ENCODE measurements at regions not wholly inside any gene's neighbourhood (a gene's known extent, or its start where the extent isn't known, plus 50 kb on each side); places are given as distances from the start of the nearest gene placed in this dataset.

GRCh38 chr2:139357972-139358371, 577.8 kb upstream of the NXPH2 start:
- Mint-ChIP-seq H3K27me3 (no peaks in the 10 kb centered on the region), H3K4me1 (no peaks in the 10 kb centered on the region), H3K27ac (no peak overlapping the region), H3K4me3 (no peak overlapping the region), H3K9me3 (peaks cover 4% of the 10 kb centered on the region), H3K36me3 (ENCODE audit: low read depth) (no peaks in the 10 kb centered on the region)
- POLR2A ChIA-PET: no interaction called here
- CTCF ChIA-PET: no interaction called here
- DNase-seq: no peak

- H3K36me3 Mint-ChIP-seq (ENCODE audit: low read depth): no peaks in the 10 kb centered on the region
Measured at GRCh38 chr2:139354518-139354917, 574.3 kb upstream of the NXPH2 start.

GRCh38 chr2:139353874-139354273, 573.7 kb upstream of the NXPH2 start:
- CTCF ChIA-PET: no interaction called here
- H3K9me3 Mint-ChIP-seq: peaks cover 7% of the 10 kb centered on the region
- H3K27me3 Mint-ChIP-seq: no peaks in the 10 kb centered on the region
- H3K4me3 Mint-ChIP-seq: no peak overlapping the region
- no peak overlapping the region for H3K27ac Mint-ChIP-seq
- DNase-seq: no peak
- no peaks in the 10 kb centered on the region for H3K4me1 Mint-ChIP-seq
- H3K36me3 Mint-ChIP-seq (ENCODE audit: low read depth): no peaks in the 10 kb centered on the region
- POLR2A ChIA-PET: no interaction called here

More at GRCh38 chr2:139354518-139354917, 574.3 kb upstream of the NXPH2 start:
- Mint-ChIP-seq H3K4me1 (no peaks in the 10 kb centered on the region), H3K27ac (no peak overlapping the region), H3K9me3 (peaks cover 7% of the 10 kb centered on the region), H3K4me3 (no peak overlapping the region), H3K27me3 (no peaks in the 10 kb centered on the region)
- DNase-seq: no peak
- ChIA-PET CTCF (no interaction called here), POLR2A (no interaction called here)

GRCh38 chr2:139317259-139317658, 537.1 kb upstream of the NXPH2 start:
- CTCF ChIA-PET: no interaction called here
- no peaks in the 10 kb centered on the region for H3K4me1 Mint-ChIP-seq
- no peak for DNase-seq
- H3K36me3 Mint-ChIP-seq (ENCODE audit: low read depth): no peaks in the 10 kb centered on the region
- POLR2A ChIA-PET: no interaction called here
- peaks cover 4% of the 10 kb centered on the region for H3K9me3 Mint-ChIP-seq
- no peak overlapping the region for H3K27ac Mint-ChIP-seq
- no peaks in the 10 kb centered on the region for H3K27me3 Mint-ChIP-seq
- H3K4me3 Mint-ChIP-seq: no peak overlapping the region

- ChIA-PET CTCF (no interaction called here), POLR2A (no interaction called here)
- no peak overlapping the region for H3K27ac Mint-ChIP-seq
- H3K36me3 Mint-ChIP-seq (ENCODE audit: low read depth): no peaks in the 10 kb centered on the region
- H3K4me1 Mint-ChIP-seq: no peaks in the 10 kb centered on the region
- H3K27me3 Mint-ChIP-seq: no peaks in the 10 kb centered on the region
- no peak overlapping the region for H3K4me3 Mint-ChIP-seq
- H3K9me3 Mint-ChIP-seq: peaks cover 3% of the 10 kb centered on the region
- DNase-seq: no peak
Measured at GRCh38 chr2:139314059-139314458, 533.9 kb upstream of the NXPH2 start.

- POLR2A ChIA-PET: no interaction called here
- CTCF ChIA-PET: no interaction called here
Measured at GRCh38 chr2:139296672-139297209, 516.6 kb upstream of the NXPH2 start.

GRCh38 chr2:139293992-139294548, 513.9 kb upstream of the NXPH2 start:
- ChIA-PET POLR2A (no interaction called here), CTCF (no interaction called here)
- no peaks in the 10 kb centered on the region for H3K4me1 Mint-ChIP-seq
- no peaks in the 10 kb centered on the region for H3K27me3 Mint-ChIP-seq
- no peak overlapping the region for H3K4me3 Mint-ChIP-seq
- no peaks in the 10 kb centered on the region for H3K36me3 Mint-ChIP-seq (ENCODE audit: low read depth)
- H3K27ac Mint-ChIP-seq: no peak overlapping the region
- H3K9me3 Mint-ChIP-seq: no peaks in the 10 kb centered on the region
- DNase-seq: no peak

More at GRCh38 chr2:139296672-139297209, 516.6 kb upstream of the NXPH2 start:
- no peak for DNase-seq
- Mint-ChIP-seq H3K27ac (no peak overlapping the region), H3K4me1 (no peaks in the 10 kb centered on the region), H3K27me3 (no peaks in the 10 kb centered on the region), H3K36me3 (ENCODE audit: low read depth) (no peaks in the 10 kb centered on the region), H3K9me3 (peaks cover 2% of the 10 kb centered on the region), H3K4me3 (no peak overlapping the region)

- Mint-ChIP-seq H3K4me1 (no peaks in the 10 kb centered on the region), H3K27me3 (no peaks in the 10 kb centered on the region), H3K36me3 (ENCODE audit: low read depth) (no peaks in the 10 kb centered on the region), H3K4me3 (no peak overlapping the region), H3K27ac (no peak overlapping the region), H3K9me3 (peaks cover 16% of the 10 kb centered on the region)
- DNase-seq: no peak
- ChIA-PET POLR2A (no interaction called here), CTCF (no interaction called here)
Measured at GRCh38 chr2:139281124-139281523, 500.9 kb upstream of the NXPH2 start.

GRCh38 chr2:139271879-139272278, 491.7 kb upstream of the NXPH2 start:
- Mint-ChIP-seq H3K36me3 (ENCODE audit: low read depth) (no peaks in the 10 kb centered on the region), H3K9me3 (no peaks in the 10 kb centered on the region), H3K27ac (no peak overlapping the region), H3K4me3 (no peak overlapping the region), H3K27me3 (no peaks in the 10 kb centered on the region), H3K4me1 (no peaks in the 10 kb centered on the region)
- CTCF ChIA-PET: no interaction called here
- no peak for DNase-seq
- POLR2A ChIA-PET: no interaction called here

GRCh38 chr2:139271149-139271548, 491.0 kb upstream of the NXPH2 start:
- DNase-seq: no peak
- no peaks in the 10 kb centered on the region for H3K36me3 Mint-ChIP-seq (ENCODE audit: low read depth)
- no peaks in the 10 kb centered on the region for H3K4me1 Mint-ChIP-seq
- no peak overlapping the region for H3K27ac Mint-ChIP-seq
- ChIA-PET CTCF (interaction anchor here (1.2 kb wide), 1 partner anchor 12 kb away, joined by 3 read pairs; no protein-coding TSS in a partner anchor), POLR2A (no interaction called here)
- no peak overlapping the region for H3K4me3 Mint-ChIP-seq
- H3K27me3 Mint-ChIP-seq: no peaks in the 10 kb centered on the region
- no peaks in the 10 kb centered on the region for H3K9me3 Mint-ChIP-seq

GRCh38 chr2:139260052-139260430, 479.9 kb upstream of the NXPH2 start:
- Mint-ChIP-seq H3K27me3 (no peaks in the 10 kb centered on the region), H3K9me3 (peaks cover 3% of the 10 kb centered on the region)
- POLR2A ChIA-PET: no interaction called here

GRCh38 chr2:139259422-139260051, 479.3 kb upstream of the NXPH2 start:
- CTCF ChIA-PET: interaction anchor here (0.7 kb wide), 1 partner anchor 11 kb away, joined by 3 read pairs; no protein-coding TSS in a partner anchor
- H3K4me1 Mint-ChIP-seq: no peaks in the 10 kb centered on the region
- POLR2A ChIA-PET: no interaction called here
- DNase-seq: no peak
- H3K27ac Mint-ChIP-seq: no peak overlapping the region
- no peaks in the 10 kb centered on the region for H3K27me3 Mint-ChIP-seq
- H3K9me3 Mint-ChIP-seq: peaks cover 5% of the 10 kb centered on the region
- H3K4me3 Mint-ChIP-seq: no peak overlapping the region
- no peaks in the 10 kb centered on the region for H3K36me3 Mint-ChIP-seq (ENCODE audit: low read depth)

More at GRCh38 chr2:139260052-139260430, 479.9 kb upstream of the NXPH2 start:
- Mint-ChIP-seq H3K27ac (no peak overlapping the region), H3K36me3 (ENCODE audit: low read depth) (no peaks in the 10 kb centered on the region), H3K4me1 (no peaks in the 10 kb centered on the region), H3K4me3 (no peak overlapping the region)
- CTCF ChIA-PET: no interaction called here
- DNase-seq: no peak

- Mint-ChIP-seq H3K27me3 (no peaks in the 10 kb centered on the region), H3K27ac (no peak overlapping the region), H3K36me3 (ENCODE audit: low read depth) (no peaks in the 10 kb centered on the region), H3K4me3 (no peak overlapping the region), H3K9me3 (peaks cover 14% of the 10 kb centered on the region), H3K4me1 (no peaks in the 10 kb centered on the region)
- DNase-seq: no peak
- CTCF ChIA-PET: no interaction called here
- POLR2A ChIA-PET: no interaction called here
Measured at GRCh38 chr2:139241286-139241685, 461.1 kb upstream of the NXPH2 start.

GRCh38 chr2:139237023-139237422, 456.8 kb upstream of the NXPH2 start:
- ChIA-PET POLR2A (no interaction called here), CTCF (no interaction called here)
- H3K27ac Mint-ChIP-seq: no peak overlapping the region
- H3K4me3 Mint-ChIP-seq: no peak overlapping the region
- H3K27me3 Mint-ChIP-seq: no peaks in the 10 kb centered on the region
- no peak for DNase-seq
- peaks cover 6% of the 10 kb centered on the region for H3K9me3 Mint-ChIP-seq
- H3K36me3 Mint-ChIP-seq (ENCODE audit: low read depth): no peaks in the 10 kb centered on the region
- no peaks in the 10 kb centered on the region for H3K4me1 Mint-ChIP-seq
